Neural cell (in vitro differentiated cells): ENCODE measurements at regions not wholly inside any gene's neighbourhood (a gene's known extent, or its start where the extent isn't known, plus 50 kb on each side); places are given as distances from the start of the nearest gene placed in this dataset.

Experiments
- H2AFZ ChIP-seq: fragments of 200-600, 300-800 bp; sonication (generic), shearing (Covaris generic); 2 replicates; pipeline ENCODE4 v1.6.0; 2014; ENCODE audit warnings: low read depth, mild to moderate bottlenecking, antibody characterized with exemption, low read length, moderate library complexity
- H3F3A ChIP-seq: fragments of 200-600 bp; shearing (Covaris generic); 2 replicates; pipeline ENCODE4 v1.6.1; 2016; ENCODE audit warnings: mild to moderate bottlenecking, moderate library complexity, mixed read lengths, antibody characterized with exemption, low read length; ENCODE audit not compliant: insufficient read depth, poor library complexity, severe bottlenecking
- H3K27ac ChIP-seq: fragments of 200-600, 300-800 bp; sonication (generic), shearing (Covaris generic); 2 replicates; pipeline ENCODE4 v1.5.1; 2014; ENCODE audit warnings: mild to moderate bottlenecking, low read length, moderate library complexity
- H3K27me3 ChIP-seq: fragments of 300-800, 200-600 bp; sonication (generic), shearing (Covaris generic); 2 replicates; pipeline ENCODE4 v1.6.0; 2014; ENCODE audit warnings: mild to moderate bottlenecking, low read depth, low read length, moderate library complexity; ENCODE audit not compliant: insufficient read depth
- H3K36me3 ChIP-seq: fragments of 300-800, 200-600 bp; sonication (generic), shearing (Covaris generic); 2 replicates; pipeline ENCODE4 v1.5.1; 2014; ENCODE audit warnings: mild to moderate bottlenecking, antibody characterized with exemption, low read length, moderate library complexity; ENCODE audit not compliant: insufficient read depth
- H3K4me2 ChIP-seq: fragments of 300-800, 200-600 bp; sonication (generic), shearing (Covaris generic); 2 replicates; pipeline ENCODE4 v1.6.0; 2014; ENCODE audit warnings: mild to moderate bottlenecking, low read length
- H3K4me3 ChIP-seq: fragments of 300-800, 200-600 bp; sonication (generic), shearing (Covaris generic); 2 replicates; pipeline ENCODE4 v1.5.1; 2014; ENCODE audit warnings: mild to moderate bottlenecking, low read length, moderate library complexity
- H3K79me2 ChIP-seq: fragments of 200-600 bp; shearing (Covaris generic); replicated peaks from 2 replicates; pipeline ENCODE4 v1.6.0; 2014; ENCODE audit warnings: mild to moderate bottlenecking, low read length, moderate library complexity; ENCODE audit not compliant: insufficient read depth
- H3K9ac ChIP-seq: fragments of 300-800, 200-600 bp; sonication (generic), shearing (Covaris generic); 2 replicates; pipeline ENCODE4 v1.6.1; 2016; ENCODE audit warnings: mild to moderate bottlenecking, low read length, mixed read lengths
- H3K9me2 ChIP-seq: fragments of 200-600 bp; shearing (Covaris generic); 2 replicates; pipeline ENCODE4 v1.6.1; 2016; ENCODE audit warnings: mild to moderate bottlenecking, low read length, mixed read lengths; ENCODE audit not compliant: insufficient read depth
- H3K9me3 ChIP-seq: fragments of 200-600, 300-800 bp; sonication (generic), shearing (Covaris generic); 2 replicates; pipeline ENCODE4 v1.6.1; 2016; ENCODE audit warnings: mild to moderate bottlenecking, mixed run types, low read length, moderate library complexity, mixed read lengths
- H4K20me1 ChIP-seq: fragments of 200-600 bp; shearing (Covaris generic); 2 replicates; pipeline ENCODE4 v1.6.1; 2016; ENCODE audit warnings: mild to moderate bottlenecking, mixed run types; ENCODE audit not compliant: insufficient read depth
- CTCF ChIP-seq: fragments of 450-650 bp; IDR thresholded peaks from 2 replicates; pipeline ENCODE4 v1.5.1; 2014; ENCODE audit warnings: antibody characterized with exemption, mild to moderate bottlenecking, moderate library complexity; ENCODE audit not compliant: poor library complexity, severe bottlenecking
- EP300 ChIP-seq: fragments of 450-650 bp; conservative IDR thresholded peaks from 2 replicates; pipeline ENCODE4 v1.6.1; 2014; ENCODE audit warnings: antibody characterized with exemption, mild to moderate bottlenecking, moderate library complexity; ENCODE audit not compliant: poor library complexity, severe bottlenecking
- EZH2 ChIP-seq: fragments of 200-600, 300-800 bp; shearing (Covaris generic), sonication (generic); IDR thresholded peaks from 2 replicates; pipeline ENCODE4 v1.6.1; 2014; ENCODE audit warnings: antibody characterized with exemption, low read length, borderline replicate concordance, mild to moderate bottlenecking; ENCODE audit not compliant: insufficient read depth, poor library complexity, severe bottlenecking
- MXI1 ChIP-seq: fragments of 450-650 bp; conservative IDR thresholded peaks from 2 replicates; pipeline ENCODE4 v1.6.1; 2014; ENCODE audit warnings: antibody characterized with exemption, mild to moderate bottlenecking; ENCODE audit not compliant: poor library complexity, severe bottlenecking
- POLR2AphosphoS5 ChIP-seq: IDR thresholded peaks from 2 replicates; pipeline ENCODE4 v1.6.1; 2012
- RAD21 ChIP-seq: fragments of 450-650 bp; conservative IDR thresholded peaks from 2 replicates; pipeline ENCODE4 v1.6.1; 2014; ENCODE audit warnings: antibody characterized with exemption, mild to moderate bottlenecking, moderate library complexity
- REST ChIP-seq: IDR thresholded peaks from 2 replicates; pipeline ENCODE4 v1.6.1; 2012; ENCODE audit warnings: borderline replicate concordance
- SMC3 ChIP-seq: fragments of 450-650 bp; conservative IDR thresholded peaks from 2 replicates; pipeline ENCODE4 v1.6.1; 2014; ENCODE audit warnings: antibody characterized with exemption, mild to moderate bottlenecking, moderate library complexity; ENCODE audit not compliant: poor library complexity
- TAF1 ChIP-seq: IDR thresholded peaks from 2 replicates; pipeline ENCODE4 v1.6.1; 2012; ENCODE audit warnings: low read depth

- Histone ChIP-seq H2AFZ (no peak overlapping the region), H3K27ac (no peak overlapping the region), H3K9me2 (no peaks in the 10 kb centered on the region), H3K27me3 (no peaks in the 10 kb centered on the region), H3K79me2 (no peaks in the 10 kb centered on the region), H3F3A (no peaks in the 10 kb centered on the region), H3K36me3 (no peaks in the 10 kb centered on the region), H3K9ac (no peak overlapping the region), H3K4me3 (no peak overlapping the region), H4K20me1 (no peaks in the 10 kb centered on the region), H3K9me3 (no peaks in the 10 kb centered on the region), H3K4me2 (no peak overlapping the region)
- TF ChIP-seq POLR2AphosphoS5 (no peak), EZH2 (no peak), CTCF (no peak), RAD21 (no peak), SMC3 (no peak), REST (no peak), EP300 (no peak)
Observed at GRCh38 chr21:35451276-35451675, 402.2 kb upstream of the RUNX1 start.

- Histone ChIP-seq H3K4me3 (no peak overlapping the region), H3K9me2 (no peaks in the 10 kb centered on the region), H3K36me3 (no peaks in the 10 kb centered on the region), H3K27ac (no peak overlapping the region), H2AFZ (no peak overlapping the region), H3K9me3 (no peaks in the 10 kb centered on the region), H3K27me3 (no peaks in the 10 kb centered on the region), H3F3A (no peaks in the 10 kb centered on the region), H4K20me1 (no peaks in the 10 kb centered on the region), H3K9ac (no peak overlapping the region), H3K4me2 (no peak overlapping the region), H3K79me2 (no peaks in the 10 kb centered on the region)
- TF ChIP-seq EZH2 (no peak), MXI1 (no peak), SMC3 (no peak), RAD21 (no peak), CTCF (no peak), TAF1 (no peak), REST (no peak), POLR2AphosphoS5 (no peak)
Observed at GRCh38 chr21:35450830-35451229, 401.7 kb upstream of the RUNX1 start.
